Stimulated activated naive B cell treated with anti-CD40 and anti-IgM and Interleukin-4, amounts not matched to agents 10 μg/mL and 1 μg/mL and 100 μg/mL, for 72 hours (primary cell): ENCODE measurements at regions not wholly inside any gene's neighbourhood (a gene's known extent, or its start where the extent isn't known, plus 50 kb on each side); places are given as distances from the start of the nearest gene placed in this dataset.

Source experiments
- ATAC-seq, 2 donors: fragments of 150-1000 bp; cut with Tn5 transposase; replicated peaks; 2 replicates each; pipeline ENCODE4 v1.10.0; 2021; ENCODE audit warnings: moderate library complexity in 1 of 2
- DNase-seq: peaks from one replicate; pipeline ENCODE4 v3.0.0; 2021
- H3K27ac Mint-ChIP-seq: one replicate; pipeline ENCODE4 v1.8.0; 2022; ENCODE audit warnings: mild to moderate bottlenecking, mixed read lengths
- H3K27me3 Mint-ChIP-seq, 2 donors: one replicate each; pipeline ENCODE4 v1.8.0; 2022; ENCODE audit warnings: mixed read lengths in 2 of 2
- H3K36me3 Mint-ChIP-seq, 2 donors: one replicate each; pipeline ENCODE4 v1.8.0; 2022; ENCODE audit warnings: mixed read lengths in 2 of 2, mild to moderate bottlenecking in 1 of 2
- H3K4me1 Mint-ChIP-seq, 2 donors: one replicate each; pipeline ENCODE4 v1.8.0; 2022; ENCODE audit warnings: mixed read lengths in 2 of 2, mild to moderate bottlenecking in 1 of 2
- H3K4me3 Mint-ChIP-seq, 2 donors: one replicate each; pipeline ENCODE4 v1.8.0; 2022; ENCODE audit warnings: mild to moderate bottlenecking in 2 of 2, mixed read lengths in 2 of 2, moderate library complexity in 1 of 2
- H3K9me3 Mint-ChIP-seq, 2 donors: one replicate each; pipeline ENCODE4 v1.8.0; 2022; ENCODE audit warnings: mixed read lengths in 2 of 2, mild to moderate bottlenecking in 1 of 2

GRCh38 chr5:35374584-35374983 lies 144.3 kb upstream of the PRLR start:
- no peak overlapping the region for H3K4me3 Mint-ChIP-seq
- H3K4me1 Mint-ChIP-seq: no peaks in the 10 kb centered on the region
- H3K36me3 Mint-ChIP-seq: no peaks in the 10 kb centered on the region
- DNase-seq (no peak), ATAC-seq (no peak)
- H3K9me3 Mint-ChIP-seq: peaks cover 0 to 1% of the 10 kb centered on the region in 2 donors
- no peak overlapping the region for H3K27ac Mint-ChIP-seq
- peaks cover 4 to 13% of the 10 kb centered on the region in 2 donors for H3K27me3 Mint-ChIP-seq

GRCh38 chr5:35373249-35373648 lies 143.0 kb upstream of the PRLR start:
- Mint-ChIP-seq H3K4me1 (no peaks in the 10 kb centered on the region), H3K27me3 (peaks cover 4 to 13% of the 10 kb centered on the region in 2 donors), H3K4me3 (no peak overlapping the region), H3K36me3 (no peaks in the 10 kb centered on the region), H3K27ac (no peak overlapping the region), H3K9me3 (no peaks in the 10 kb centered on the region)
- ATAC-seq (no peak), DNase-seq (no peak)

- H3K27ac Mint-ChIP-seq: no peak overlapping the region
- peaks cover 1 to 10% of the 10 kb centered on the region in 2 donors for H3K27me3 Mint-ChIP-seq
- H3K36me3 Mint-ChIP-seq: no peaks in the 10 kb centered on the region
- no peaks in the 10 kb centered on the region for H3K9me3 Mint-ChIP-seq
- no peak overlapping the region for H3K4me3 Mint-ChIP-seq
- DNase-seq (no peak), ATAC-seq (no peak)
- H3K4me1 Mint-ChIP-seq: no peaks in the 10 kb centered on the region
Observed at GRCh38 chr5:35372482-35372881, 142.2 kb upstream of the PRLR start.

- no peak for ATAC-seq
- H3K9me3 Mint-ChIP-seq: no peaks in the 10 kb centered on the region
- no peaks in the 10 kb centered on the region for H3K36me3 Mint-ChIP-seq
- no peak overlapping the region for H3K27ac Mint-ChIP-seq
- H3K4me3 Mint-ChIP-seq: no peak overlapping the region
- H3K27me3 Mint-ChIP-seq: peaks cover 0 to 8% of the 10 kb centered on the region in 2 donors
- H3K4me1 Mint-ChIP-seq: no peaks in the 10 kb centered on the region
- DNase-seq: no peak
Observed at GRCh38 chr5:35371951-35372426, 141.7 kb upstream of the PRLR start.

GRCh38 chr5:35370871-35371270 lies 140.6 kb upstream of the PRLR start:
- no peaks in the 10 kb centered on the region for H3K9me3 Mint-ChIP-seq
- H3K4me1 Mint-ChIP-seq: no peaks in the 10 kb centered on the region
- ATAC-seq: no peak
- H3K36me3 Mint-ChIP-seq: no peaks in the 10 kb centered on the region
- DNase-seq: no peak
- peaks cover 0 to 11% of the 10 kb centered on the region in 2 donors for H3K27me3 Mint-ChIP-seq
- no peak overlapping the region for H3K4me3 Mint-ChIP-seq
- H3K27ac Mint-ChIP-seq: no peak overlapping the region

DNA sequence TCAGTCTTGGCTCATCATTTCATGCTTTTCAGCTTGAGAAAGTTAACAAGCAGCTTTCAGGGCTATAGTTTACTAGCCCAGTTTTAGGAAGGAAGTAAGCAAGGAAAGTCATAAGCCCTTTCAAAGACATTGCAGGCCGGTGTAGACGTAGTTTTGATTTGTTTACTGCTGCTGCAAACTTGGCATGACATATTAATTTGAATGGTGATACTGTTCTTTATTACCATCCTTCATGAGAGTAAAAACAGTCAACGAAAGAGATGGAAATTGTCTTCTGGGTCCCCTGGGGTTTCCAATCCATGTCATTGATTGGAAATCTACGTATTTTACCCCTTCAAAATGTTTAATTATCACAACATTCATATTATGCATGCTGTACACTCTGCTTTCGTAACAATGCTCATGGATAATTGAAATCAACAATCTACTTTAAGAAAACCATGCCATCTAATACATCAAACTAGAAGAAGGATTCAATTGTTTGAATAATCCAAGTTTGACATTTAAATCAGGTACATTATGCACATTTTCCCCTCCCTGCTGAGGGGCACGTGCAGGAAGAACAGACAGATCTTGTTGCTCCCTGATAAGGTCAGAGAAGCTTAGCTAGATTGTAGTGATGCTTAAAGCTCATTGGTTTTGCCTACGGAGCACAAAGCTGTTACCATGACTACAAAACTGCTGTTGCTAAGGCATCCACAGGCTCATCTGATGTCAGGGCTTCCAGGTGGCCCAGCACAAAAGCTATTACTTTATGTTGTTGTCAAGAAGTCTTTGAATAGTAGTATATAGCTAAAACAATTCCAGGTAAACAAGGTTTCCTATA lies 139.9 kb upstream of the PRLR start:
- Mint-ChIP-seq H3K27ac (no peak overlapping the region), H3K4me1 (no peaks in the 10 kb centered on the region), H3K4me3 (no peak overlapping the region), H3K27me3 (peaks cover 0 to 12% of the 10 kb centered on the region in 2 donors), H3K9me3 (no peaks in the 10 kb centered on the region), H3K36me3 (no peaks in the 10 kb centered on the region)
- ATAC-seq (peak in 1 of 2 donors; percentile 27), DNase-seq (no peak)

DNA sequence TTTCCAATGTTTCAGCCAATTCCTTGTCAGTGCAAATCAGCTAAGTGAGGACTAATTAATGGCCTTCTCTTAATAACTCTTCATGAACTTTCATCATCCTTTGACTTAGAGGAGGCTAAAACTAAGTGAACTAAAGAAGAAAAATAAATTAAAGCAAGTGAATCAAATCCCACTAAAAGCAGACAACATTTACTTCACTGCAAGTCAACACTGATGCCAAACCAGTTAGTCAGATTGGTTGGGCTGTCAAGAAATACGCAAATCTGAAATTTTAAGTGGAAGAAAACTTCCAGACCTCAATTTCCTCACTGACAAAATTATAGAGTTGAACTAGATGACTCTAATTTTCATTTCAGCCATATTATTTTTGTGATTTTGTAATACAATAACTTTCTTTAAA lies 137.2 kb upstream of the PRLR start:
- H3K27me3 Mint-ChIP-seq: peaks cover 4 to 5% of the 10 kb centered on the region in 2 donors

GRCh38 chr5:35365758-35366157 lies 135.5 kb upstream of the PRLR start:
- ATAC-seq: no peak
- no peak overlapping the region for H3K27ac Mint-ChIP-seq
- H3K4me1 Mint-ChIP-seq: peaks cover 0 to under 1% of the 10 kb centered on the region in 2 donors
- no peaks in the 10 kb centered on the region for H3K9me3 Mint-ChIP-seq
- DNase-seq: no peak
- H3K4me3 Mint-ChIP-seq: no peak overlapping the region
- no peaks in the 10 kb centered on the region for H3K36me3 Mint-ChIP-seq
- H3K27me3 Mint-ChIP-seq: peaks cover 5 to 7% of the 10 kb centered on the region in 2 donors

More for the DNA sequence above, 137.2 kb upstream of the PRLR start:
- ATAC-seq (no peak), DNase-seq (no peak)
- Mint-ChIP-seq H3K36me3 (no peaks in the 10 kb centered on the region), H3K4me3 (no peak overlapping the region), H3K4me1 (no peaks in the 10 kb centered on the region), H3K9me3 (no peaks in the 10 kb centered on the region), H3K27ac (no peak overlapping the region)

DNA sequence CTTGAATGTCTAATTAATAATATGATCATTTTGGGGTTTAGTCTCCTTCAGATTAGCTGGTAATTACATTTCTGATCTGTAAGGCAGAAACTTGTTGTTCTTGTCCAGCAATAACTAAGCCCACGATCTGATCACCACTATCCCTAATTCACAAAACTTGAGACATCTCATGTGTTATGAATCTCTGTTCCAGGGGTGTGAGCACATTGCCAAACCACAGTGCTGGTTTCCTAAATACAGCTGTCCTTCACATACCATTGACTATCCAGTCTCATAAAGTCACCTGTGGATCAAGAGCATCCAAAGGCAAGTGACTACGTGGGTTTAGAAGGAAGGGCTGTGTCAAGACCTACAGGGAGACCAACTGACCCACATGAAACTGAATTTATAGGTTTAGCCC lies 134.1 kb upstream of the PRLR start:
- H3K27me3 Mint-ChIP-seq: peaks cover 5 to 7% of the 10 kb centered on the region in 2 donors
- H3K36me3 Mint-ChIP-seq: no peaks in the 10 kb centered on the region
- H3K4me1 Mint-ChIP-seq: peaks cover 0 to 1% of the 10 kb centered on the region in 2 donors
- DNase-seq (no peak), ATAC-seq (no peak)
- no peak overlapping the region for H3K27ac Mint-ChIP-seq
- no peak overlapping the region for H3K4me3 Mint-ChIP-seq
- no peaks in the 10 kb centered on the region for H3K9me3 Mint-ChIP-seq

GRCh38 chr5:35363387-35363965 lies 133.2 kb upstream of the PRLR start:
- Mint-ChIP-seq H3K9me3 (no peaks in the 10 kb centered on the region), H3K27me3 (peaks cover 5 to 7% of the 10 kb centered on the region in 2 donors), H3K36me3 (no peaks in the 10 kb centered on the region), H3K4me3 (no peak overlapping the region), H3K27ac (no peak overlapping the region), H3K4me1 (peaks cover 0 to 1% of the 10 kb centered on the region in 2 donors)
- ATAC-seq (no peak), DNase-seq (no peak)

DNA sequence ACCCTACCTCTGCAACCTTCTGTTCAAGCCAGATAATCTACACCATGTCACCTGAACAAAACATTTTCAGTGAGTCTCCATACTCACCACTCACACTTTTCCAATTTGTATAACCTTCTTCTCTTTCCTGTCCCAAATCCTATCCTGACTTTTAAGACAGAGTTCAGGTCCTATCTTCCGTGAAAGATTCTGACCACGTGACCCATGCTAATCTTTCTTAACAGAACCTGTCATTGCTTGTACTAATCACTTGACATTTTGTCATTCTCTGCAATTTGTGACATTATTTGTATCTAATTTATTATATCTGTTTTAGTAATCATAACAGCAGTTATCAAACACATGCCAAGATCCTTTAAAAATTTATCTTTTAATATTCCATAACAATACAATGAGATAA lies 132.5 kb upstream of the PRLR start:
- no peak for ATAC-seq
- Mint-ChIP-seq H3K36me3 (no peaks in the 10 kb centered on the region), H3K4me3 (no peak overlapping the region), H3K27me3 (peaks cover 5 to 7% of the 10 kb centered on the region in 2 donors), H3K27ac (no peak overlapping the region), H3K9me3 (no peaks in the 10 kb centered on the region), H3K4me1 (peaks cover 0 to 1% of the 10 kb centered on the region in 2 donors)
- no peak for DNase-seq

DNA sequence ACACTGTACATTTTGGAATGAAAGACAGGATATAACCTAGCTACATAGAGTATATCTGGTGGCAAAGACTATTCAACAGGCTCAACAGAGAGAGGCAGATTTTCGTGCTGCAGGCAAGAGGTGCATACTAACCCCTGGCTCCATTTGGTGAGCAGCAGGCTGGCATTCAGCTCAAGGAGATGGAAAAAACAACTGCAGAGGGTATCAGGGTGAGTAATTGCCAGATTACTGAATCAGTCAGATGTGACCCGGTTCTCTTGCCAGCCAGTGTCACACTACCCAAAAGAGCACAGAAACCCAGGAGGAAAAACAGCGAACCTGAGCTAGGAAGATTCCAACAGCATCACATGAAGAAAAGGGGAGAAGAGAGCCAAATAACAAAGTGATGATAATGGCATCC lies 130.4 kb upstream of the PRLR start:
- Mint-ChIP-seq H3K27me3 (peaks cover 7 to 10% of the 10 kb centered on the region in 2 donors), H3K36me3 (no peaks in the 10 kb centered on the region), H3K4me1 (peaks cover 0 to 1% of the 10 kb centered on the region in 2 donors), H3K27ac (no peak overlapping the region), H3K9me3 (peaks cover 0 to 4% of the 10 kb centered on the region in 2 donors), H3K4me3 (no peak overlapping the region)
- DNase-seq: no peak
- ATAC-seq: peak; percentile 53 to 74

DNA sequence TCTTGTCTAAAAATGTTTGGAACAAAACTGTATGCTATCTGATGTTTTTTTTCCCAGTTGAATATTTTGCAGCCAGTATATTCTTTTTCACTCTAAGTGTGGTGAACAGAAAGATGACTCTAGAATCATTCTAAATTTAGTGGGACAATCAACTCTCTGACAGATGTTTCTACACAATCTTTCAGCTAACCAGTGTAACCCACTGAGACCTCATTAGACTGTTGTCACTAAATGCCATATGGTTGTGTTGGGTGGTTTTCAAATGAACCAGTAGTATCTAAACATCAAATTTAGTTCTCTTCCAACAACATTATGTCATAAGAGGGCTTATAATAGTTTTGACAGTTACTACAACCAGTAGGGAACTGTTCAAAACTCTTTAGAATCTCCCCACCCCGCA lies 129.6 kb upstream of the PRLR start:
- Mint-ChIP-seq H3K36me3 (no peaks in the 10 kb centered on the region), H3K27ac (no peak overlapping the region), H3K4me1 (peaks cover 0 to 1% of the 10 kb centered on the region in 2 donors), H3K27me3 (peaks cover 7 to 10% of the 10 kb centered on the region in 2 donors), H3K9me3 (peaks cover 0 to 4% of the 10 kb centered on the region in 2 donors), H3K4me3 (no peak overlapping the region)
- DNase-seq (no peak), ATAC-seq (no peak)

DNA sequence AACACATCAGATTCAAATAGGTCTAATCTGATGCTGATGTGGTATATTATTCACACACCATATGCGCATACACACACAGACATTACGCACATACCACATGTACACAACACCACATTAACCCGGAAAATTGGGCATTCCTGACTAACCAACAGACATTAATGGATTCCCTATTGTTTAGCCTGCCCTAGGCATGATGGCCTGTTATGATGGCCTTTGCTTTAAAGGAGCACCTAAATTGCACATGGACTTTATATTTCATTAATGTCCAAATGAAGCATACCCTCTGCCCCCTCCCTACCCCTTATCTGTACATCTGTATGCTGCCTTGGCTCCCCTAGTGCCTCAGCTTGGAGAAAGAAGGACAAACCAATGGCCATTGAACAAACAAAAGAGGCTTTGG lies 127.7 kb upstream of the PRLR start:
- H3K4me3 Mint-ChIP-seq: no peak overlapping the region
- no peak for ATAC-seq
- H3K27me3 Mint-ChIP-seq: peaks cover 7 to 10% of the 10 kb centered on the region in 2 donors
- no peak overlapping the region for H3K27ac Mint-ChIP-seq
- no peak for DNase-seq
- H3K4me1 Mint-ChIP-seq: peaks cover 0 to 1% of the 10 kb centered on the region in 2 donors
- peaks cover 3 to 5% of the 10 kb centered on the region in 2 donors for H3K9me3 Mint-ChIP-seq
- H3K36me3 Mint-ChIP-seq: peaks cover 0 to 2% of the 10 kb centered on the region in 2 donors

DNA sequence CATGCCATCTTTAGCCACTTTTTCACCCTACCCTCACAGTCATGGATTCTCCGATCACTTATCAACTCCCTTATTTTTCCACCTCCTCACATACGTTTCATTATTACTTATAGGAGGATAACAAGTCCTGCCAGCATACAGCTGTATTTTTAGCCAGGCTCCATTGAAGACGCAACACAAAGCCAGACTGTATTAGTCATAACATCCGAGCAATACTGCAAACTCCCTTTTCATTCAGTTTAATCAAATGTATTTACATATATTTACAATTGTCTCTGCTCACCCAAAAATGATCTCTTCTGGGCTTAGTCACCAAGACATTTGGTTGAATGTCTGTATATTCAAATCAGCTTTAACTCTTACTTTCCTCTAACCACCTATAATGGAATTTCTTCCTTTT lies 126.4 kb upstream of the PRLR start:
- H3K27ac Mint-ChIP-seq: no peak overlapping the region
- H3K9me3 Mint-ChIP-seq: peaks cover 12 to 14% of the 10 kb centered on the region in 2 donors

More for the DNA sequence above, 126.4 kb upstream of the PRLR start:
- ATAC-seq (no peak), DNase-seq (no peak)
- Mint-ChIP-seq H3K27me3 (peaks cover 3 to 7% of the 10 kb centered on the region in 2 donors), H3K36me3 (peaks cover 0 to 4% of the 10 kb centered on the region in 2 donors), H3K4me3 (no peak overlapping the region), H3K4me1 (peaks cover 0 to 1% of the 10 kb centered on the region in 2 donors)
